HG02885 (cell line): ENCODE measurements at regions not wholly inside any gene's neighbourhood (a gene's known extent, or its start where the extent isn't known, plus 50 kb on each side); places are given as distances from the start of the nearest gene placed in this dataset.

Experiments
- ATAC-seq: cut with Tn5 transposase; IDR thresholded peaks from one replicate; pipeline ENCODE4 v1.9.1; 2021; ENCODE audit warnings: mild to moderate bottlenecking; ENCODE audit not compliant: unreplicated experiment, poor library complexity

- ATAC-seq, result no peak
Measured at GRCh38 chr18:60746919-60747318, 374.3 kb upstream of the MC4R start.

- ATAC-seq, result no peak
Measured at GRCh38 chr18:60753753-60754152, 381.2 kb upstream of the MC4R start.

- no peak for ATAC-seq
Measured at GRCh38 chr18:60754413-60755009, 381.9 kb upstream of the MC4R start.

- ATAC-seq, result no peak
Measured at GRCh38 chr18:60755134-60755533, 382.6 kb upstream of the MC4R start.

GRCh38 chr18:60775978-60776377 is 403.4 kb upstream of the MC4R start:
- ATAC-seq, result no peak

GRCh38 chr18:60784161-60784560 is 411.6 kb upstream of the MC4R start:
- ATAC-seq, result no peak

GRCh38 chr18:60794802-60795201 is 422.2 kb upstream of the MC4R start:
- no peak for ATAC-seq

- no peak for ATAC-seq
Measured at GRCh38 chr18:60804415-60804814, 431.8 kb upstream of the MC4R start.

GRCh38 chr18:60809937-60810336 is 437.4 kb upstream of the MC4R start:
- no peak for ATAC-seq

GRCh38 chr18:60812921-60813320 is 440.3 kb upstream of the MC4R start:
- ATAC-seq, result no peak

GRCh38 chr18:60826346-60826745 is 453.8 kb upstream of the MC4R start:
- no peak for ATAC-seq

- ATAC-seq, result no peak
Measured at GRCh38 chr18:60831971-60832370, 459.4 kb upstream of the MC4R start.

GRCh38 chr18:60838677-60839076 is 466.1 kb upstream of the MC4R start:
- ATAC-seq, result no peak

GRCh38 chr18:60846396-60846795 is 473.8 kb upstream of the MC4R start:
- ATAC-seq, result no peak

- no peak for ATAC-seq
Measured at GRCh38 chr18:60847517-60847916, 474.9 kb upstream of the MC4R start.

GRCh38 chr18:60861575-60861974 is 471.7 kb upstream of the CDH20 start:
- ATAC-seq, result no peak

GRCh38 chr18:60862988-60863387 is 470.2 kb upstream of the CDH20 start:
- no peak for ATAC-seq

GRCh38 chr18:60865801-60866200 is 467.4 kb upstream of the CDH20 start:
- no peak for ATAC-seq

- no peak for ATAC-seq
Measured at GRCh38 chr18:60870261-60871153, 462.7 kb upstream of the CDH20 start.

GRCh38 chr18:60872434-60872833 is 460.8 kb upstream of the CDH20 start:
- no peak for ATAC-seq

GRCh38 chr18:60873708-60874107 is 459.5 kb upstream of the CDH20 start:
- ATAC-seq, result no peak

GRCh38 chr18:60875957-60876507 is 457.2 kb upstream of the CDH20 start:
- no peak for ATAC-seq
